NOMO-1 treated with dmso at 0.1 percent for 144 hours (cell line): ENCODE measurements at regions not wholly inside any gene's neighbourhood (a gene's known extent, or its start where the extent isn't known, plus 50 kb on each side); places are given as distances from the start of the nearest gene placed in this dataset.

Experiments used
- DNase-seq: peaks from one replicate; lab custom pipeline; 2025; ENCODE audit not compliant: unreplicated experiment; lab: John Stamatoyannopoulos, UW

GRCh38 chr7:142347091-142347490 is 89.2 kb upstream of the PRSS58 start:
- no peak for DNase-seq

- no peak for DNase-seq
These were observed 88.0 kb upstream of the PRSS58 start for GRCh38 chr7:142345811-142346210.

DNA sequence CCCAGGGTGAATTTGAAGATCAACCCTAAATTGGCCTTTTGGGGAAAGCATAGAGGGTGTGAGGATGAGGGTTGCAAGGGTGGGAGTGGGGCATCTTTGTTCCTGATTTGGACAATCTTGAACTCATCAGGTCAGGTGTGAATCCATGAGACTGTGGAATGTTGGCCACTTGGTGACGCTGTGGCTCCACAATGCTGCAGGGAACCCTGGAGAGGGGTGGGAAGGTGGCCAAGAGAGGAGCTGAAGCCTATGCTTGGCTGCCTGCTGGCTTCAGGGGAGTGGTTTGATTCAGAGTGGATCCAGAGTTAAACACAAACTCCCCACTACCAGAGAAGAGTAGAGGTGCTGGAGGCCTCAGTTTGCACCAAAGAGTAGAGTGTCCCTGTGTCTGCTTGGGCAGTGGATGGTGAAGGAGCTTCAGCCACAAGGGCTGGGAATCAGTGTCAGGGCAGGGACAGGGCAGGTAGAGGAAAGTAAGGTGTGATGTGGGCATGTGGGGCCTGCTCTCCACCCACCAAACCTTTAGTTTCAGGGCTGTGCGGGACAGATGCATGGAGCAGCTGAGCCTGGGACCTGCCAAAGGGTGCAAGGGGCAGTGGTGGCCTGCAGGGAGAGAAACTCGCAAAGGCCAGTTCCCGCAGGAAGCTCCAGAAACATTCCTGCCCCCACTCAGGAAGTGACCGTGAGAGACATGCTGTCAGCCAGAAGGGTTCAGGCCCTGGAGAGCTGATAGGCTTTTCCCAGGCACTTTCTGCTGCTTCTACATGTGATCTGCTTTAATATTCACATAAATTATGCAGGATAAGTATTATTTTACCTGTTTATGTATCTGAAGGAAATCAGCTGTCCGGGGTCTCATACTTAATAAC is 81.0 kb upstream of the PRSS58 start:
- no peak for DNase-seq

GRCh38 chr7:142337054-142338001 is 79.5 kb upstream of the PRSS58 start:
- DNase-seq: no peak

DNA sequence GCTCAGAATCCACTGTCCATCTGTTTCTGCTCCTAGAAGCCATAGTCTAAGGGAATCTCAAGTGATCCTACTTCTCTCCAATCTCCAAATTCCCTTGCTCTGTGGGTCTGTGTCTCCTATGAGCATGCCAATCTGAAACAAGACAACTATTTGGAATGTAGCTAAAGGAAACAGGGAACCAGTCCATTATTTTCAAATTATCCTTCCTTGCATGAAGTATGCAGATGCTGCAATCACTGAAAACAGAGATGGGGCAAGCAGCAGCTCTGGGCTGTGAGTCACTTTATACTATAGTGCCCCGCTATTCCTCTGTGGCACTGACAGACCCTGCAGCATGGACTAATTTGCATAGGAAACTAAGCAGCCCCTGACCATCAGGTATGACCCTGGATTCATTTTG is 76.9 kb upstream of the PRSS58 start:
- DNase-seq: no peak

DNA sequence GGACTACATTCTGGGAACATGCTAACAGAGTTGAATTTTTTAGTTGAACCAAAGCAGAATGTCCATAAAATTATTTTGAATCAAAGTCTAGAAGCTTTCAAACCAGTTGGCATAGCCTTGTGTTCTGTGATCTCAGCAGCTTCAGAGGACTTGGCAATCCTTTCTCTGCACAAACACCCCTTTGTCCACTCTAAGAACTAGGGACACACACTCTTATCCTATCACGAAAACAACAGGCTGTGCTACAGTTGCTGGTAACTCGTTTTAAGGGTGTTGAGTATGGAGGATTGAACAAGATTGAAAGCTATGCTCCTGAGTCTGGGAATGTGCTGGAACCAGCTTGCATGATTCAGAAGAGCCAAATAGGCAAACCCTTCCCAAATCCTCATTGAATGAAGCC is 76.4 kb upstream of the PRSS58 start:
- no peak for DNase-seq

DNA sequence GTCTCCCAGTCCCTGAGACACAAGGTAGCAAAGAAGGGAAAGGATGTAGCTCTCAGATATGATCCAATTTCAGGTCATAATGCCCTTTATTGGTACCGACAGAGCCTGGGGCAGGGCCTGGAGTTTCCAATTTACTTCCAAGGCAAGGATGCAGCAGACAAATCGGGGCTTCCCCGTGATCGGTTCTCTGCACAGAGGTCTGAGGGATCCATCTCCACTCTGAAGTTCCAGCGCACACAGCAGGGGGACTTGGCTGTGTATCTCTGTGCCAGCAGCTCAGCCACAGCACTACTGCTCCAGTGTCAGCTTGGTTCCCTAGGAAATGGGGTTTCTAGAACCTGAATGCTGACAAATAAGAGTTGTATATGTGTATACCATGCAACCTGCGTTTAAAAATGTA is 74.6 kb upstream of the PRSS58 start:
- DNase-seq: no peak

GRCh38 chr7:142331941-142332340 is 74.1 kb upstream of the PRSS58 start:
- no peak for DNase-seq

- no peak for DNase-seq
These were observed 71.4 kb upstream of the PRSS58 start for GRCh38 chr7:142329062-142329790.

DNA sequence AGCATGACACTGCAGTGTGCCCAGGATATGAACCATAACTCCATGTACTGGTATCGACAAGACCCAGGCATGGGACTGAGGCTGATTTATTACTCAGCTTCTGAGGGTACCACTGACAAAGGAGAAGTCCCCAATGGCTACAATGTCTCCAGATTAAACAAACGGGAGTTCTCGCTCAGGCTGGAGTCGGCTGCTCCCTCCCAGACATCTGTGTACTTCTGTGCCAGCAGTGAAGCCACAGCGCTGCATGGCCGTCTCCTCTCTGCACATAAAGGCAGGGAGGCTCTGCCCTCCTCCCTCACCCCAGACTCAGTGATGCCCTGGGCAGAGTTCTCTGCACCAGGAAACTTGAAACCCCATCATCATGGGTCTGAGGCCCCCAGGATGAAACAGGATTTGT is 70.7 kb upstream of the PRSS58 start:
- DNase-seq: no peak

GRCh38 chr7:142327628-142328405 is 70.0 kb upstream of the PRSS58 start:
- DNase-seq: no peak

GRCh38 chr7:142323706-142324105 is 65.8 kb upstream of the PRSS58 start:
- no peak for DNase-seq

DNA sequence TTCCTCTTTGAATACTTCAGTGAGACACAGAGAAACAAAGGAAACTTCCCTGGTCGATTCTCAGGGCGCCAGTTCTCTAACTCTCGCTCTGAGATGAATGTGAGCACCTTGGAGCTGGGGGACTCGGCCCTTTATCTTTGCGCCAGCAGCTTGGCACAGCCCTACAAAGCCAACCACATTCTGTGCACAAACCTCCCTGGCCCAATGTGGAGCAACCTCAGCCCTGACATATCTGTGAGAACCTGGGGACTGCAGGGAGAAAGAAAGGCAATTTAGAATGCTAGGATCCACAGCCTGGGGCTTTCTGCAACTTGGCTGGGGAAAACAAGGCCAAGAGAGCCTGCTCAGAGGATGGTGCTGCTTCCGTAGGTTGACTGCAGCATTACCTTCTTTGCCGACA is 63.5 kb upstream of the PRSS58 start:
- no peak for DNase-seq

DNA sequence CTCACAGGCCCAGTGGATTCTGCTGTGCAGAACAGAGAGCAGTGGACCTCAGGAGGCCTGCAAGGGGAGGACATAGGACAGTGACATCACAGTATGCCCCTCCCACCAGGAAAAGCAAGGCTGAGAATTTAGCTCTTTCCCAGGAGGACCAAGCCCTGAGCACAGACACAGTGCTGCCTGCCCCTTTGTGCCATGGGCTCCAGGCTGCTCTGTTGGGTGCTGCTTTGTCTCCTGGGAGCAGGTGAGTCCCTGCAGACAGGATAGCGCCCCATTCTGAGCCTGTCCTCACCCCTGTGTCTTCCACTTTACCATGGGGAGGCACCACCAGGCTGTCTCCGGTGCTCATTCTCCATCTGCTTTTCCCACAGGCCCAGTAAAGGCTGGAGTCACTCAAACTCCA is 63.0 kb upstream of the PRSS58 start:
- DNase-seq: no peak

DNA sequence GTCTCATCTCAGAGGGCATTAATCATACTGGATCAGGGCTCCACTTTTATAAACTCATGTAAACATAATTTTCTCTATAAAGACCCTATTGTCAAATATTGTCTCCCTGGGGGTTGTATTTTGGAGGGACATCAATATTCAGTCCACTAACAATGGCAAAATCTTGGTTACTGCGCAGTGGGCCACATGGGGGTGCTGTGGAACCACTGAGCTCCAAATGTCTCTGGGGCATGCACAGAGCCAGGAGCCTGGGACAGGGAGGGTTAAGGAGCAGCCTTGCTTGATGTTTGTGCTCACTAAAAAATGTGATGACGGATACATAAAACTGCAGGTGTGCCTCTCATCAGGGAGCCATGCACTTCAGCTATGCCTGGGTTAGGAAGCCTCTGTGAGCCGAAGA is 62.1 kb upstream of the PRSS58 start:
- no peak for DNase-seq

- DNase-seq: no peak
These were observed 56.4 kb upstream of the PRSS58 start for GRCh38 chr7:142314281-142314680.

DNA sequence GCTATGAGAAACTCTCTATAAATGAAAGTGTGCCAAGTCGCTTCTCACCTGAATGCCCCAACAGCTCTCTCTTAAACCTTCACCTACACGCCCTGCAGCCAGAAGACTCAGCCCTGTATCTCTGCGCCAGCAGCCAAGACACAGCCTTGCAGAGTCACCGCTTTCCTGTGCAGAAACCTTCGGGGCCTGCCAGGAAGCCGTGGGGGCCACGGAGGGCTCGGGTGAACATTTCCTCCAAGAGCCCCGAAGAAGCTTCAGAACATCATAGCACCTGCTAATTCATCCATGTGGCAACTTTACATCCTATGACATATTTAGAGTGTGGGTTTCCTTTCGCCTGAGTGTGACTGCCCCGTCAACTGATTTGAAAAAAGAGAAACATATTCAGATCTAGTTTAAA is 55.7 kb upstream of the PRSS58 start:
- DNase-seq: no peak

DNA sequence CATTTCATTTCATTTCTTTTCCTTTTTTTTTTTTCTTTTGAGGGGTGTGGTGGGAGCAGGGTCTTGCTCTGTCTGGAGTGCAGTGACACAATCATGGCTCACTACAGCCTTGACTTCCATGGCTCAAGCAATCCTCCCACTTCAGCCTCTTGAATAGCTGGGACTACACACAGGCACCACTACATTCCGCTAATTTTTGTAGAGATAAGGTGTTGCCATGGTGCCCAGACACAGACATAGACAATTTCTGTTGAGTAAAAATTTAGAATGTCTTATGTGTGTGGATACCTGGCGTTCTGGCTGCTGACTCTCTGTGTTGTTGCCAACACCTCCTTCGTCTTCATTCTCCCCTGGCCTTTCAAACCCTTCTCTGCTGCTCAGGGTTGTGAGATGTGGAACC is 54.0 kb upstream of the PRSS58 start:
- DNase-seq: no peak

DNA sequence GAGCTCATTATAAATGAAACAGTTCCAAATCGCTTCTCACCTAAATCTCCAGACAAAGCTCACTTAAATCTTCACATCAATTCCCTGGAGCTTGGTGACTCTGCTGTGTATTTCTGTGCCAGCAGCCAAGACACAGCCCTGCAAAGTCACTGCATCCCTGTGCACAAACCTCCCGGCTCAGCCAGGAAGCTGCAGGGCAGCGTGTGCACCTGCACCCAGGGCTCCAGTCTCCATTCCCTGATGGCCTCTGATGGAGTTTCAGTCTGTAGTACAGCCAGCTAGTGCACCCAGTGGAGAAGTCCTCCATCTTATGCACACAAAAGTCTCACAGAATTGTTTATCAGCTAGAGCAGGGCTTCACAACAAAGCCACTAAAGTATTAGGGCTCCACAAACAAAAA is 51.1 kb upstream of the PRSS58 start:
- DNase-seq: no peak

GRCh38 chr7:142308326-142308725 is 50.5 kb upstream of the PRSS58 start:
- no peak for DNase-seq
